Testis (tissue), 2 donors: ENCODE measurements at regions not wholly inside any gene's neighbourhood (a gene's known extent, or its start where the extent isn't known, plus 50 kb on each side); places are given as distances from the start of the nearest gene placed in this dataset.

Experiments used
- DNase-seq: peaks from one replicate; pipeline ENCODE4 v3.0.0-alpha.2; 2019
- H3K27ac ChIP-seq, 2 donors: fragments of 200-600 bp; sonication (generic); one replicate each; pipeline ENCODE4 v1.5.1; 2019
- H3K27me3 ChIP-seq: fragments of 200-600 bp; sonication (generic); one replicate; pipeline ENCODE4 v1.5.1; 2019
- H3K36me3 ChIP-seq: fragments of 200-600 bp; sonication (generic); one replicate; pipeline ENCODE4 v1.5.1; 2017; ENCODE audit warnings: low read depth; ENCODE audit errors: missing control alignments
- H3K4me1 ChIP-seq: fragments of 200-600 bp; sonication (generic); one replicate; pipeline ENCODE4 v1.5.1; 2019
- H3K4me3 ChIP-seq, 2 donors: fragments of 200-600 bp; sonication (generic); one replicate each; pipeline ENCODE4 v1.5.1; 2017 to 2019
- H3K9me3 ChIP-seq: fragments of 200-600 bp; sonication (generic); one replicate; pipeline ENCODE4 v1.5.1; 2017
- CTCF ChIP-seq, 3 experiments: fragments of 450-650 bp in 2 of 3; fragments of 200-600 bp in 1 of 3; sonication (generic) in 1 of 3; IDR thresholded peaks; one replicate each; pipeline ENCODE4 v1.5.1; 2016 to 2019; ENCODE audit warnings: antibody characterized with exemption in 3 of 3, mild to moderate bottlenecking in 2 of 3, moderate library complexity in 1 of 3
- POLR2A ChIP-seq: fragments of 450-650 bp; IDR thresholded peaks from one replicate; pipeline ENCODE4 v1.6.1; 2017; ENCODE audit warnings: antibody characterized with exemption, mild to moderate bottlenecking, moderate library complexity
- WGBS, 2 donors: methylation state at CpG; one replicate each; pipeline ENCODE4 v1.1.5; 2018; 5-methylcytosine and 5-hydroxymethylcytosine counted together
- intact Hi-C: fragments of 100-400 bp; cut with DNase I; formaldehyde crosslinking; loops from one replicate; pipeline ENCODE4 v1.15.1; 2023; ENCODE audit warnings: low total_unique reads

- Histone ChIP-seq H3K27me3 (no peaks in the 10 kb centered on the region), H3K27ac (no peak overlapping the region), H3K36me3 (no peaks in the 10 kb centered on the region), H3K4me1 (no peaks in the 10 kb centered on the region), H3K4me3 (no peak overlapping the region), H3K9me3 (no peaks in the 10 kb centered on the region)
- DNase-seq: no peak
- no peak for TF ChIP-seq POLR2A
- no peak for TF ChIP-seq CTCF (IDR thresholded peaks at IDR 0.05)
- intact Hi-C loops: no loop called here
- 75 to 77% methylated on average over 5 of the region's 5 CpGs for WGBS, 2 donors
Measured at GRCh38 chr6:100117680-100118079, 123.7 kb upstream of the MCHR2 start.

GRCh38 chr6:100116411-100117194 is 122.6 kb upstream of the MCHR2 start:
- peak; percentile 67 for DNase-seq
- H3K9me3 ChIP-seq: no peaks in the 10 kb centered on the region
- intact Hi-C loops: no loop called here

GRCh38 chr6:100115407-100116101 is 121.5 kb upstream of the MCHR2 start:
- TF ChIP-seq CTCF (IDR thresholded peaks at IDR 0.05): no peak
- intact Hi-C loops: no loop called here
- no peak for DNase-seq
- Histone ChIP-seq H3K36me3 (no peaks in the 10 kb centered on the region), H3K27me3 (no peaks in the 10 kb centered on the region), H3K27ac (no peak overlapping the region), H3K4me3 (no peak overlapping the region), H3K4me1 (no peaks in the 10 kb centered on the region), H3K9me3 (no peaks in the 10 kb centered on the region)
- WGBS, 2 donors: 96 to 97% methylated on average over 1 of the region's 1 CpG

More at GRCh38 chr6:100116411-100117194, 122.6 kb upstream of the MCHR2 start:
- Histone ChIP-seq H3K27me3 (no peaks in the 10 kb centered on the region), H3K4me1 (no peaks in the 10 kb centered on the region), H3K36me3 (no peaks in the 10 kb centered on the region), H3K27ac (no peak overlapping the region), H3K4me3 (no peak overlapping the region)
- TF ChIP-seq CTCF (IDR thresholded peaks at IDR 0.05) (peak; percentile 40 to 56 (median 48)), POLR2A (no peak)
- 38 to 57% methylated on average over 4 of the region's 4 CpGs for WGBS, 2 donors

- intact Hi-C loops: no loop called here
- DNase-seq: no peak
- H3K9me3 ChIP-seq: no peaks in the 10 kb centered on the region
- H3K36me3 ChIP-seq: no peaks in the 10 kb centered on the region
- H3K4me3 ChIP-seq: no peak overlapping the region
- TF ChIP-seq POLR2A (no peak), CTCF (IDR thresholded peaks at IDR 0.05) (no peak)
- WGBS, 2 donors: 37% methylated on average over 8 of the region's 8 CpGs
- no peaks in the 10 kb centered on the region for H3K27me3 ChIP-seq
- H3K4me1 ChIP-seq: no peaks in the 10 kb centered on the region
- H3K27ac ChIP-seq: no peak overlapping the region
Measured at GRCh38 chr6:100112855-100113508, 119.0 kb upstream of the MCHR2 start.
